ENCODE measurements at regions not wholly inside any gene's neighbourhood (a gene's known extent, or its start where the extent isn't known, plus 50 kb on each side); places are given as distances from the start of the nearest gene placed in this dataset.

- Mint-ChIP-seq H3K4me3 (ENCODE audit: low read depth) (no peak overlapping the region), H3K4me1 (ENCODE audit: low read depth) (peaks cover 3% of the 10 kb centered on the region), H3K36me3 (ENCODE audit: low read depth) (no peaks in the 10 kb centered on the region), H3K27ac (no peak overlapping the region), H3K27me3 (ENCODE audit: low read depth) (peaks cover 34% of the 10 kb centered on the region), H3K9me3 (no peaks in the 10 kb centered on the region)
- intact Hi-C loops (cut with micrococcal nuclease): no loop called here
- DNase-seq (ENCODE audit: low spot score): no peak
Observed at GRCh38 chr7:127530148-127530547, 55.2 kb downstream of the GCC1 start.

GRCh38 chr7:127527561-127527960 lies 57.8 kb downstream of the GCC1 start:
- no peak overlapping the region for H3K27ac Mint-ChIP-seq
- H3K4me1 Mint-ChIP-seq (ENCODE audit: low read depth): peaks cover 1% of the 10 kb centered on the region
- no peaks in the 10 kb centered on the region for H3K9me3 Mint-ChIP-seq
- H3K4me3 Mint-ChIP-seq (ENCODE audit: low read depth): no peak overlapping the region
- peaks cover 29% of the 10 kb centered on the region for H3K27me3 Mint-ChIP-seq (ENCODE audit: low read depth)
- intact Hi-C loops (cut with micrococcal nuclease): no loop called here
- H3K36me3 Mint-ChIP-seq (ENCODE audit: low read depth): no peaks in the 10 kb centered on the region
- DNase-seq (ENCODE audit: low spot score): no peak

- intact Hi-C loops (cut with micrococcal nuclease): no loop called here
- Mint-ChIP-seq H3K9me3 (no peaks in the 10 kb centered on the region), H3K36me3 (ENCODE audit: low read depth) (no peaks in the 10 kb centered on the region), H3K27me3 (ENCODE audit: low read depth) (peaks cover 27% of the 10 kb centered on the region), H3K4me3 (ENCODE audit: low read depth) (no peak overlapping the region), H3K27ac (no peak overlapping the region), H3K4me1 (ENCODE audit: low read depth) (no peaks in the 10 kb centered on the region)
- no peak for DNase-seq (ENCODE audit: low spot score)
Observed at GRCh38 chr7:127525866-127526480, 59.4 kb downstream of the GCC1 start.

- intact Hi-C loops (cut with micrococcal nuclease): no loop called here
- no peaks in the 10 kb centered on the region for H3K4me1 Mint-ChIP-seq (ENCODE audit: low read depth)
- no peak overlapping the region for H3K4me3 Mint-ChIP-seq (ENCODE audit: low read depth)
- no peaks in the 10 kb centered on the region for H3K9me3 Mint-ChIP-seq
- H3K27ac Mint-ChIP-seq: no peak overlapping the region
- H3K27me3 Mint-ChIP-seq (ENCODE audit: low read depth): peaks cover 8% of the 10 kb centered on the region
- H3K36me3 Mint-ChIP-seq (ENCODE audit: low read depth): no peaks in the 10 kb centered on the region
- DNase-seq (ENCODE audit: low spot score): no peak
Observed at GRCh38 chr7:127516320-127516719, 69.1 kb downstream of the GCC1 start.

GRCh38 chr7:127514499-127514898 lies 70.9 kb downstream of the GCC1 start:
- Mint-ChIP-seq H3K27me3 (ENCODE audit: low read depth) (peaks cover 8% of the 10 kb centered on the region), H3K36me3 (ENCODE audit: low read depth) (no peaks in the 10 kb centered on the region), H3K4me3 (ENCODE audit: low read depth) (no peak overlapping the region), H3K4me1 (ENCODE audit: low read depth) (no peaks in the 10 kb centered on the region), H3K27ac (no peak overlapping the region), H3K9me3 (no peaks in the 10 kb centered on the region)
- no peak for DNase-seq (ENCODE audit: low spot score)
- intact Hi-C loops (cut with micrococcal nuclease): no loop called here

GRCh38 chr7:127513311-127513710 lies 72.1 kb downstream of the GCC1 start:
- Mint-ChIP-seq H3K36me3 (ENCODE audit: low read depth) (no peaks in the 10 kb centered on the region), H3K9me3 (no peaks in the 10 kb centered on the region), H3K27ac (no peak overlapping the region), H3K4me1 (ENCODE audit: low read depth) (no peaks in the 10 kb centered on the region), H3K4me3 (ENCODE audit: low read depth) (no peak overlapping the region), H3K27me3 (ENCODE audit: low read depth) (peaks cover 11% of the 10 kb centered on the region)
- intact Hi-C loops (cut with micrococcal nuclease): no loop called here
- DNase-seq (ENCODE audit: low spot score): no peak

- H3K27me3 Mint-ChIP-seq (ENCODE audit: low read depth): peaks cover 11% of the 10 kb centered on the region
- no peak overlapping the region for H3K27ac Mint-ChIP-seq
- H3K4me1 Mint-ChIP-seq (ENCODE audit: low read depth): no peaks in the 10 kb centered on the region
- no peak for DNase-seq (ENCODE audit: low spot score)
- no peak overlapping the region for H3K4me3 Mint-ChIP-seq (ENCODE audit: low read depth)
- no peaks in the 10 kb centered on the region for H3K36me3 Mint-ChIP-seq (ENCODE audit: low read depth)
- intact Hi-C loops (cut with micrococcal nuclease): no loop called here
- H3K9me3 Mint-ChIP-seq: no peaks in the 10 kb centered on the region
Observed at GRCh38 chr7:127512663-127513062, 72.7 kb downstream of the GCC1 start.

GRCh38 chr7:127504715-127505114 lies 80.7 kb downstream of the GCC1 start:
- no peaks in the 10 kb centered on the region for H3K9me3 Mint-ChIP-seq
- H3K4me3 Mint-ChIP-seq (ENCODE audit: low read depth): no peak overlapping the region
- no peaks in the 10 kb centered on the region for H3K4me1 Mint-ChIP-seq (ENCODE audit: low read depth)
- H3K27me3 Mint-ChIP-seq (ENCODE audit: low read depth): peaks cover 7% of the 10 kb centered on the region
- no peak for DNase-seq (ENCODE audit: low spot score)
- no peaks in the 10 kb centered on the region for H3K36me3 Mint-ChIP-seq (ENCODE audit: low read depth)
- H3K27ac Mint-ChIP-seq: no peak overlapping the region
- intact Hi-C loops (cut with micrococcal nuclease): no loop called here

GRCh38 chr7:127501817-127502216 lies 83.6 kb downstream of the GCC1 start:
- Mint-ChIP-seq H3K4me3 (ENCODE audit: low read depth) (no peak overlapping the region), H3K36me3 (ENCODE audit: low read depth) (no peaks in the 10 kb centered on the region)
- intact Hi-C loops (cut with micrococcal nuclease): no loop called here

GRCh38 chr7:127487381-127487780 lies 94.9 kb upstream of the ZNF800 start:
- H3K27me3 Mint-ChIP-seq (ENCODE audit: low read depth): peaks cover 15% of the 10 kb centered on the region
- no peak for DNase-seq (ENCODE audit: low spot score)
- no peak overlapping the region for H3K27ac Mint-ChIP-seq
- no peaks in the 10 kb centered on the region for H3K36me3 Mint-ChIP-seq (ENCODE audit: low read depth)
- no peaks in the 10 kb centered on the region for H3K9me3 Mint-ChIP-seq
- no peak overlapping the region for H3K4me3 Mint-ChIP-seq (ENCODE audit: low read depth)
- intact Hi-C loops (cut with micrococcal nuclease): no loop called here
- peaks cover 4% of the 10 kb centered on the region for H3K4me1 Mint-ChIP-seq (ENCODE audit: low read depth)

More at GRCh38 chr7:127501817-127502216, 83.6 kb downstream of the GCC1 start:
- Mint-ChIP-seq H3K9me3 (no peaks in the 10 kb centered on the region), H3K27ac (no peak overlapping the region), H3K4me1 (ENCODE audit: low read depth) (no peaks in the 10 kb centered on the region), H3K27me3 (ENCODE audit: low read depth) (peaks cover 10% of the 10 kb centered on the region)
- DNase-seq (ENCODE audit: low spot score): no peak

GRCh38 chr7:127486654-127487053 lies 94.1 kb upstream of the ZNF800 start:
- no peak overlapping the region for H3K4me3 Mint-ChIP-seq (ENCODE audit: low read depth)
- peaks cover 18% of the 10 kb centered on the region for H3K27me3 Mint-ChIP-seq (ENCODE audit: low read depth)
- no peak overlapping the region for H3K27ac Mint-ChIP-seq
- no peaks in the 10 kb centered on the region for H3K36me3 Mint-ChIP-seq (ENCODE audit: low read depth)
- H3K4me1 Mint-ChIP-seq (ENCODE audit: low read depth): peaks cover 4% of the 10 kb centered on the region
- no peaks in the 10 kb centered on the region for H3K9me3 Mint-ChIP-seq
- no peak for DNase-seq (ENCODE audit: low spot score)
- intact Hi-C loops (cut with micrococcal nuclease): no loop called here

GRCh38 chr7:127485482-127485881 lies 93.0 kb upstream of the ZNF800 start:
- H3K9me3 Mint-ChIP-seq: no peaks in the 10 kb centered on the region
- DNase-seq (ENCODE audit: low spot score): no peak
- no peak overlapping the region for H3K4me3 Mint-ChIP-seq (ENCODE audit: low read depth)
- peaks cover 17% of the 10 kb centered on the region for H3K27me3 Mint-ChIP-seq (ENCODE audit: low read depth)
- intact Hi-C loops (cut with micrococcal nuclease): no loop called here
- H3K36me3 Mint-ChIP-seq (ENCODE audit: low read depth): no peaks in the 10 kb centered on the region
- peaks cover 4% of the 10 kb centered on the region for H3K4me1 Mint-ChIP-seq (ENCODE audit: low read depth)
- H3K27ac Mint-ChIP-seq: no peak overlapping the region

- Mint-ChIP-seq H3K4me3 (ENCODE audit: low read depth) (no peak overlapping the region), H3K36me3 (ENCODE audit: low read depth) (no peaks in the 10 kb centered on the region), H3K4me1 (ENCODE audit: low read depth) (peaks cover 4% of the 10 kb centered on the region), H3K9me3 (no peaks in the 10 kb centered on the region), H3K27ac (no peak overlapping the region), H3K27me3 (ENCODE audit: low read depth) (peaks cover 17% of the 10 kb centered on the region)
- intact Hi-C loops (cut with micrococcal nuclease): no loop called here
- DNase-seq (ENCODE audit: low spot score): no peak
Observed at GRCh38 chr7:127484954-127485353, 92.4 kb upstream of the ZNF800 start.

GRCh38 chr7:127478461-127478860 lies 86.0 kb upstream of the ZNF800 start:
- no peaks in the 10 kb centered on the region for H3K9me3 Mint-ChIP-seq
- no peak overlapping the region for H3K4me3 Mint-ChIP-seq (ENCODE audit: low read depth)
- intact Hi-C loops (cut with micrococcal nuclease): no loop called here
- no peak overlapping the region for H3K27ac Mint-ChIP-seq
- no peaks in the 10 kb centered on the region for H3K36me3 Mint-ChIP-seq (ENCODE audit: low read depth)
- H3K4me1 Mint-ChIP-seq (ENCODE audit: low read depth): no peaks in the 10 kb centered on the region
- H3K27me3 Mint-ChIP-seq (ENCODE audit: low read depth): peaks cover 15% of the 10 kb centered on the region
- no peak for DNase-seq (ENCODE audit: low spot score)
